ENCODE measurements at regions not wholly inside any gene's neighbourhood (a gene's known extent, or its start where the extent isn't known, plus 50 kb on each side); places are given as distances from the start of the nearest gene placed in this dataset.
"Not testable (repeated sequence)": the region's sequence is repeated elsewhere in the genome, so short reads cannot be mapped to it uniquely, and the experiment has no call there.

DNA sequence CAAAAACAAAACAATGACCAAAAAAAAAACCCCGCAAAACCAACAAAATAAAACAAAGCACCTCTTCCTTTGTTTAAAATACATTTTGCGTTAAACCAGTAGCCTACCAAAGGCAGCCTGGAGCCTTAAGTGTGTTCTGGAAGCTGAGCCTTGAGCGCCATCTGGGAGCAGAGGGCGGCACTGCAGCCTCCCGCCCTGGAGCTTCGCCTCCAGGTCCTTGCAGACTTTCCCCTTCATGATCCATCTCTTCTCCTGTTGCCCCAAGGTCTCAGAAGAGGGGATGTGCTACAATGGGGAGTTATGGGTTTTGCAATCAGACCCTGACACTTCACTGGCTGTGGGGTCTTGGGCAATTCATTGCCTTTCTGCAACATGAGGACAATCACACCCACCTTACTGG lies 204.9 kb downstream of the NPIPA8 start:
- not testable (repeated sequence) for DNase-seq (ENCODE audit: low read depth); H3K4me3 ChIP-seq (ENCODE audit: low read depth, low read length); FAIRE-seq; H3K27me3 ChIP-seq (ENCODE audit: control insufficient read depth, insufficient read depth, low read length); H3K36me3 ChIP-seq (ENCODE audit: control insufficient read depth, insufficient read depth, low read length)
- peak; percentile 41 for TF ChIP-seq CTCF (IDR thresholded peaks at IDR 0.05; ENCODE audit: insufficient read depth, low read length, severe bottlenecking)

- not testable (repeated sequence) for FAIRE-seq; H3K4me3 ChIP-seq (ENCODE audit: low read depth, low read length); DNase-seq (ENCODE audit: low read depth); H3K36me3 ChIP-seq (ENCODE audit: control insufficient read depth, insufficient read depth, low read length); H3K27me3 ChIP-seq (ENCODE audit: control insufficient read depth, insufficient read depth, low read length)
Measured at GRCh38 chr16:18130478-18131120, 205.9 kb downstream of the NPIPA8 start.

- H3K27me3 ChIP-seq (ENCODE audit: control insufficient read depth, insufficient read depth, low read length); DNase-seq (ENCODE audit: low read depth); H3K36me3 ChIP-seq (ENCODE audit: control insufficient read depth, insufficient read depth, low read length); H3K4me3 ChIP-seq (ENCODE audit: low read depth, low read length); FAIRE-seq: not testable (repeated sequence)
Measured at GRCh38 chr16:18127033-18127432, 209.5 kb downstream of the NPIPA8 start.

DNA sequence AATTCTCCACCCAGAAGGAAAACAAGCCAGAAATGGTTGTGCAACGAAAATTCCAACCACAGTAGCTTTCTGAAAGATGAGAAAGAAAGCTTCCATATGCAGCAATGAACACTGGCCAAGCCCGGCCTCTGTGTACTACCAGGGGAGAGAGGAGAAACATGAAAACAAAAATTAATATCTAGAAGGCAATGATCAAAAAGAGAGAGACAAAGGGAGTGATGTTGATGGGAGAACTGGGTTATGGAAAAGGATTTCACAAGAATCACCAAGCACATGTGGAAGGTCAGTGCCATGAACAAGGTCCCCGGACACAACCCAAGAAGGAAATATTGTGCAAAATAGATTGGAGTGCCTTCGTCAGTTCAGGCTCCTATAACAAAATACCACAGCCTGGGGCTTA lies 217.4 kb downstream of the NPIPA8 start:
- not testable (repeated sequence) for DNase-seq (ENCODE audit: low read depth); H3K36me3 ChIP-seq (ENCODE audit: control insufficient read depth, insufficient read depth, low read length); FAIRE-seq; H3K4me3 ChIP-seq (ENCODE audit: low read depth, low read length); H3K27me3 ChIP-seq (ENCODE audit: control insufficient read depth, insufficient read depth, low read length)

DNA sequence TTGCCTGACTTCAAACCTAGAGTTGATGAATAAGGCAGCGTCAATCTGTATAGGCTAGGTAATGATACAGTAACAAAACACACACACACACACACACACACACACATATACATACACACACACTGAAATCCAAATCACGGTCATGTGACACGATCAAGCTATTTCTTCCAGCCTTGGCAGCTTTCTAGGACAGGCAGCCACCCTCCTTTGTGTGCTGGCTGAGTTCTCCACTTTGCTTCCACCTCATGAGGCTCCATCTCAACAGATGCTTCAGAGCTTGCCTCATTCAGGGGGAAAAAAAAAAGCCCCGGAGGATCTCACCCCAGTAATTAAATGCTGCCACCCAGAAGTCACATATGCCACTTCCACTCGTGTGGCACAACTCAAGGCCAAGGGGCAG lies 217.9 kb downstream of the NPIPA8 start:
- H3K36me3 ChIP-seq (ENCODE audit: control insufficient read depth, insufficient read depth, low read length); DNase-seq (ENCODE audit: low read depth); H3K4me3 ChIP-seq (ENCODE audit: low read depth, low read length); FAIRE-seq; H3K27me3 ChIP-seq (ENCODE audit: control insufficient read depth, insufficient read depth, low read length): not testable (repeated sequence)

DNA sequence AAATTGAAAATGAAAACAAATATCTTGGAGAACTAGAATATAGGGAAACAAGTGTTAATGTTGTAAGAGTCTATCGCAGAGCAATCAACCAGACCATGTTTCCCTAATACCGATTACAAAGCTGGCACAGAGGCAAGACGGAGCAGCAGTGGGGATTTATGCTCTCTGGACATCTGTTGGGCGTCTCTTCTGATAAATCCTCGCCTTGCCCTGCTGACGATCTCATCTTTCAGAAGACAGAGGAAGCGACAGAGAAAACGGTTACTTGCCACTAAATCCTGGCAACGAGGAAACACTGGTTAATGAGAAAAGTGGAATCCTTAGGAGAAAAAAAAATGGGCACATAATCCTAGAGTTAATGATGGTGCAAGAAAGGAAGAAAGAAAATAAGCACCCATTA lies 218.5 kb downstream of the NPIPA8 start:
- not testable (repeated sequence) for FAIRE-seq; DNase-seq (ENCODE audit: low read depth); H3K36me3 ChIP-seq (ENCODE audit: control insufficient read depth, insufficient read depth, low read length); H3K4me3 ChIP-seq (ENCODE audit: low read depth, low read length); H3K27me3 ChIP-seq (ENCODE audit: control insufficient read depth, insufficient read depth, low read length)

DNA sequence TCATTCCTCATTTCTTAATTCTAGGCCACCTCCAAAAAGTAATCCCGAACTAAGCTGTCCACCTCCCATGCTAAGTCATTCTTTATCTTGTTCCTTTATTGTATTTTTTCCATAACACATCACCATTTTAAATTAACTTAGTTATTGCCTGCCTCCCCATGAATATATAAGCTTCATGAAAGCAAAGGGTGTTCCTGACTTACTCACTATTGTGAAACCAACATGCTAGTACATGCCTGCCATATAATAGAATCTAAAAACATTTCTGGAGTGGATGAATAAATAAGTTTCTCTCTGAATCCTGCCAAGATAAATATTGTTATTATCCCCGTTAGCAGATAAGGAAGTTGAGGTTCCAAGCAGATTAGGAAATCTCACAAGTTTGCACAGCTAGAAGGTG lies 232.1 kb downstream of the NPIPA8 start:
- H3K4me3 ChIP-seq (ENCODE audit: low read depth, low read length); H3K36me3 ChIP-seq (ENCODE audit: control insufficient read depth, insufficient read depth, low read length); H3K27me3 ChIP-seq (ENCODE audit: control insufficient read depth, insufficient read depth, low read length); FAIRE-seq: not testable (repeated sequence)
- DNase-seq (ENCODE audit: low read depth) = peak; percentile 54

DNA sequence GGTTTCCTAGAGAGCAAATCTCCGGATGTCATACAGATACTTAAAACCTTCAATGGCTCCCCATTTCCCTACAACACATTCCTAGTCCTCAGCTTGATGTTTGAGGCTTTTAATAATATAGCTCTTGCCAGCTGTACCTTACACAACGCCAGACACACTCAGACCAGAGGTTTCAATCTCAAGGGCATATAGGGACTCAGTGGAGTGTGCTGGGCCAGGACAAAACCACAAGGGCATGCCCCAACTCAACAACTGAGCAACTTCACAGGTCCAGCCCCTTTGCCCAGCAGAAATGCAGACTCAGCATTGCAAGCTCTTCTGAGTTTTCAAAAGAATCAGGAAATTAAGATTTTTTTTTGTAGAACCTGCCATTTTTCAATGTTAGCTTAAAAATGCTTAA lies 235.5 kb downstream of the NPIPA8 start:
- not testable (repeated sequence) for H3K4me3 ChIP-seq (ENCODE audit: low read depth, low read length); H3K36me3 ChIP-seq (ENCODE audit: control insufficient read depth, insufficient read depth, low read length); DNase-seq (ENCODE audit: low read depth); FAIRE-seq; H3K27me3 ChIP-seq (ENCODE audit: control insufficient read depth, insufficient read depth, low read length)

DNA sequence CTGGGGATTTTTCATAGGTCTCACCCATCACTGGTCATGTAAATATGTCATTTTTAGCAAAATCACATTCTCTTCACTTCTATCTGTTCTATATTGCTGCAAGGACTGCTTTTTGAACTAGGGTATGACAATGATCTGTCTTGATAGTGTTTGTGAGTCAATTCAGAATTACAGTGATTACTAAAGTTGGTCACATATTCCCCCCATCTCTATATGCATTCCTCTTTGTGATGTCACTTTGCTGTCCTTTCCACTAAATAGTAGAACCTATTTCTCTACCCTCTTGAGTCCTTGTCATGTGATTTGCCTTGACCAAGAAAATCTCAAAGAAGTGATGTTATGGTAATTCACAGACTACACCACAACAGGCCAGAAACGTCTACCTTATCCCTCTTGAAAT lies 243.9 kb downstream of the NPIPA8 start:
- H3K36me3 ChIP-seq (ENCODE audit: control insufficient read depth, insufficient read depth, low read length); H3K4me3 ChIP-seq (ENCODE audit: low read depth, low read length); FAIRE-seq; DNase-seq (ENCODE audit: low read depth); H3K27me3 ChIP-seq (ENCODE audit: control insufficient read depth, insufficient read depth, low read length): not testable (repeated sequence)

DNA sequence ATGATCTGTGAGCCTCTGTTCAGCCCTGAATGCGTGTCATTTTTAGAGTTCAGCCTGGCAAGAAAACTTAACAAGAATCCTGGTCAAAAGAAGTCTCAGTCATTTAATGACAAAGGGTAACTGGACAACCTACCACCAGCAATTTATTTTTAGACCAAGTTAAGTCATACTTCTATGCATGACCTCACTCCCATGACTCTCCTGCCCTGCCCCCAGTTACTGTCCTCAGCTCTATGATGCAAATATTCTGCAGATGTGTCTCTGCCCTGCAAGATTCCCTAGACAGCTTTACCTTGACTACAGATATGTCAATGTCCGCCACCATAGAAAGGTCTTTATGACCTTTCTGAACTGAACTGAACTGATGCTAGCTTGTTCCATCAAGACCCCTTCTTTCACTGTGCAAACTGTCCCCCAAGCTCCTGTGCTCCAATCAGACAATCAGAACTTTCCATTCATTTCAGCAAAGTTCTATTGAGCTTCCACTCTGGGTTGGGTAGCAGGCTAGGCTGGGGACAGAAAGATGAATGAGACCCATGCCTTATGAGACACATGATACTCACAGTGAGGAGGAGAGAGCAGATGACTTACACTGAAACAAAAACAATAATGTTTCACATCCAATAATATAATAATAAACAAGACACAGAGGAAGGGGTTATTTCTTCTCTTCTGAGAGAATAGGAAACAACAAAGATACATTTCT lies 255.7 kb downstream of the NPIPA8 start:
- not testable (repeated sequence) for H3K27me3 ChIP-seq (ENCODE audit: control insufficient read depth, insufficient read depth, low read length); H3K36me3 ChIP-seq (ENCODE audit: control insufficient read depth, insufficient read depth, low read length); DNase-seq (ENCODE audit: low read depth); H3K4me3 ChIP-seq (ENCODE audit: low read depth, low read length); FAIRE-seq

GRCh38 chr16:18077910-18078309 lies 258.6 kb downstream of the NPIPA8 start:
- not testable (repeated sequence) for H3K27me3 ChIP-seq (ENCODE audit: control insufficient read depth, insufficient read depth, low read length); DNase-seq (ENCODE audit: low read depth); FAIRE-seq; H3K36me3 ChIP-seq (ENCODE audit: control insufficient read depth, insufficient read depth, low read length); H3K4me3 ChIP-seq (ENCODE audit: low read depth, low read length)
